ENCODE measurements at regions not wholly inside any gene's neighbourhood (a gene's known extent, or its start where the extent isn't known, plus 50 kb on each side); places are given as distances from the start of the nearest gene placed in this dataset.
"Not testable (repeated sequence)": the region's sequence is repeated elsewhere in the genome, so short reads cannot be mapped to it uniquely, and the experiment has no call there.

DNA sequence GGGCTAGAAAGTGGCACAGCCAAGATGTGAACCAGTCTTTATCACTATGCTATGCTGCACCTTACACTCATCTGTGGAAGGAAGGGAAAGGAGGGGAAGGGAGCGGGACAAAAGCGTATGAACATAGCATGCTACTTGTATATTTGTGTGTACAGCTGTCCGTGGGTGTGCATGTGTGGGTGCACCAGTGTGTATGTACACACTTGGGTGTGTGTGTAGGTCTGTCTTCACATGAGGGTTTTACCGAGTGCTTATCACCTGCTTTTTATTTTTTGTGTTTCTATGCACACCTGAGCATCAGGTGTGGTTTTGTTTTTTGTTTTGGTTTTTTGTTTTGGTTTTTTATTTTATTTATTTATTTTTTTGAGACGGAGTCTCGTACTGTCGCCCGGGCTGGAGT, 255.7 kb downstream of the RRAGC start:
- no peak overlapping the region for H3K9ac ChIP-seq (ENCODE audit: low read depth, low read length)
- no peaks in the 10 kb centered on the region for H3K4me1 ChIP-seq (ENCODE audit: control insufficient read depth, insufficient read depth, low read length)
- H3K27me3 ChIP-seq (ENCODE audit: control insufficient read depth, insufficient read depth, low read length): no peaks in the 10 kb centered on the region
- H3K4me2 ChIP-seq (ENCODE audit: low read length): no peak overlapping the region
- no peaks in the 10 kb centered on the region for H3K9me3 ChIP-seq (replicated peaks; ENCODE audit: low read length)
- H3K36me3 ChIP-seq (ENCODE audit: insufficient read depth, low read length): no peaks in the 10 kb centered on the region
- no peak overlapping the region for H3K4me3 ChIP-seq (ENCODE audit: low read length)

DNA sequence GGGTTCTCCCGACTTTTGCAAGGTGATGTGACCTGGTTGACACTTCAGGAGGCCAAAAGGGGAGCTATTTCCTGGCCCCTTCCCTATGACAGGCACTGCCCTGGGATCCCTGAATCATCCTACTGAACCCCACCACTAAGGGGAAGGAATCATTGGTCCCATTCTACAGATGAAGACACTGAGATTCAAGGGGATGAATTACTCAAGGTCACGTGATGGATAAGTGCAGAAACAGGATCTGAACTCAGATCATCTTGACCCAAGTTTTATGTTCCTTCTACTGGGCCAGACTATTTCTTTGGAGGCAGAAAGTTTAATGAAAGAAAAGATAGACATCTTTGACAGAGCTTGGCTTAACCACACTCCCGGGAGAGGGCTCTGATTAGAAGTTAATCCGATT, 258.7 kb downstream of the RRAGC start:
- no peaks in the 10 kb centered on the region for H3K27me3 ChIP-seq (ENCODE audit: control insufficient read depth, insufficient read depth, low read length)
- H3K4me1 ChIP-seq (ENCODE audit: control insufficient read depth, insufficient read depth, low read length): no peaks in the 10 kb centered on the region
- no peak overlapping the region for H3K9ac ChIP-seq (ENCODE audit: low read depth, low read length)

DNA sequence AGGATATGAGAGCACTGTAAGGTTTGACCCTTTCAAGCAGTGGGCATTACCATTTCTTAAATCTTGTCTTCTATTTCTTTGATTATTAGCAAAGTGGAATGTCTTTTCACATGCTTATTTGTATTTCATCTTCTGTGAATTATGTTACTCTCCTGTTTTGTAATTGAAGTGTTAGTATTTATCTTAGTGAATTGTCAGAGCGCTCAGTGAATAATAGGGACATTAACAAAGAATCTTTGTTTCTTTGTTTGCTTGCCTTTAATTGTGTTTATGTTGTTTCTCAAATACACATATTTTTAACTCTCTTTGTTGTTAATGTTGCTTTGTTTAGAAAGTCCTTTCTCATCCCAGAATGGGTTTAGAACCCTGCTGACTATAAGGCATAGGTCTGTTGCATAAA, 259.3 kb downstream of the RRAGC start:
- no peaks in the 10 kb centered on the region for H3K4me1 ChIP-seq (ENCODE audit: control insufficient read depth, insufficient read depth, low read length)
- H3K36me3 ChIP-seq (ENCODE audit: insufficient read depth, low read length): no peaks in the 10 kb centered on the region
- no peaks in the 10 kb centered on the region for H3K9me3 ChIP-seq (replicated peaks; ENCODE audit: low read length)
- no peaks in the 10 kb centered on the region for H3K27me3 ChIP-seq (ENCODE audit: control insufficient read depth, insufficient read depth, low read length)
- no peak overlapping the region for H3K4me3 ChIP-seq (ENCODE audit: low read length)
- H3K9ac ChIP-seq (ENCODE audit: low read depth, low read length): no peak overlapping the region
- no peak overlapping the region for H3K4me2 ChIP-seq (ENCODE audit: low read length)

More for the DNA sequence above, 258.7 kb downstream of the RRAGC start:
- Histone ChIP-seq H3K36me3 (ENCODE audit: insufficient read depth, low read length) (no peaks in the 10 kb centered on the region), H3K4me2 (ENCODE audit: low read length) (no peak overlapping the region), H3K4me3 (ENCODE audit: low read length) (no peak overlapping the region), H3K9me3 (replicated peaks; ENCODE audit: low read length) (no peaks in the 10 kb centered on the region)

DNA sequence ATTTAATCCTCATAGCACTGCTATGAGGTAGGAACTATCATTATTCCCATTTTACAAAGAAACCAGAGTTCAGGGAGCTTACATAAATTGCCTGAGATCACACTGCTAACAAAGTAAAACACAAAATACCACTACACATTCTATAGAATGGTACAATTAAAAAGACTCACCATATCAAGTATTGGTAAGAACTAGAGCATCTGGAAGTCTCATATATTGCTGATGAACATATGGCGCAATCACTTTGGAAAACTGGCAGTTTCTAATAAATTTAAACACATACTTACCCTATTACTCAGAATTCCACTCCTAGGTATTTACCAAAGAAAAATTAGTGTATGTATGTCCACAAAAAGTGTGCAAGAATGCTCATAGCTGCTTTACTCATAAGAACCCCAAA, 261.5 kb downstream of the RRAGC start:
- no peaks in the 10 kb centered on the region for H3K27me3 ChIP-seq (ENCODE audit: control insufficient read depth, insufficient read depth, low read length)
- H3K36me3 ChIP-seq (ENCODE audit: insufficient read depth, low read length): no peaks in the 10 kb centered on the region
- H3K4me1 ChIP-seq (ENCODE audit: control insufficient read depth, insufficient read depth, low read length): no peaks in the 10 kb centered on the region
- H3K9ac ChIP-seq (ENCODE audit: low read depth, low read length): no peak overlapping the region
- no peak overlapping the region for H3K4me3 ChIP-seq (ENCODE audit: low read length)
- H3K9me3 ChIP-seq (replicated peaks; ENCODE audit: low read length): no peaks in the 10 kb centered on the region
- no peak overlapping the region for H3K4me2 ChIP-seq (ENCODE audit: low read length)

DNA sequence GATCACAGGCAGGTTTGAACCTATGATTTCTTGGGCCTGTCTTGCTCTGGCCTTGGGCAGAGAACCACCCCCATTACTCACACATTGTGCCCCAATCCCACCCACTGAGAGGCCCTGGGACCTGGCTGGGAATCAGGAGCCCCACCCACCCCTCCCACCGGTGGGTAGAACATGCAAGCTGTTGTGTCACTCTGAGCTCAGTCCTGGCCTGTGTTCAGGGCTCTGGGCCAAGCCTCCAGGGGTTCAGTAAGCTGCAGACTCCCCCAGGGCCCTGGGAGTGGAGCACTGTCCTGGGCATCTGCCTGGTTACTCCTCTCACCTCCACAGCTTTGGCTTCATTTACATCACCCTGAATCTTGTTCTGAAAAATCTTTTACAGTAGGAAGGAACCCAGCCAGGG, 270.5 kb downstream of the RRAGC start:
- no peaks in the 10 kb centered on the region for H3K36me3 ChIP-seq (ENCODE audit: insufficient read depth, low read length)

DNA sequence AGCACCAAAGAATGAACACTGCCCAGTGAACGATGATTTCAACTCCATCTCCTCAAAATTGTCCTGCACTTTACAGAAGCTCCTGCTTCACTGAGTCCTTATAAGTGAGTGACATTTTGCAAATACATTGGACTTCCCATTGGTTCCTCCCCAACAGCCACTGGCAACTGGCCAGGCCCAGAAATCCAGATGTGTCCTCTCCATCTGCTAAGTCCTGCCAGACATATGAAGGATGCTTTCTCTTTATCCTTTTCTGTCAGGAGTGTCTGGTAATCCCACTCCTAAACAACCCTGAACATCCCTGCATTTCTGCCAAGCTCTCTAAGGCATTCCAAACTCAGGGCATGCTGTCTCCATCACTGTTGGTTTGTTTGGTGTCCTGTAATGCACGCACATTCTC, 271.8 kb downstream of the RRAGC start:
- H3K27me3 ChIP-seq (ENCODE audit: control insufficient read depth, insufficient read depth, low read length): peaks cover 3% of the 10 kb centered on the region
- H3K4me2 ChIP-seq (ENCODE audit: low read length): no peak overlapping the region
- H3K36me3 ChIP-seq (ENCODE audit: insufficient read depth, low read length): no peaks in the 10 kb centered on the region
- no peak overlapping the region for H3K9ac ChIP-seq (ENCODE audit: low read depth, low read length)
- H3K9me3 ChIP-seq (replicated peaks; ENCODE audit: low read length): no peaks in the 10 kb centered on the region
- H3K4me3 ChIP-seq (ENCODE audit: low read length): no peak overlapping the region
- no peaks in the 10 kb centered on the region for H3K4me1 ChIP-seq (ENCODE audit: control insufficient read depth, insufficient read depth, low read length)

More for the DNA sequence above, 270.5 kb downstream of the RRAGC start:
- Histone ChIP-seq H3K9ac (ENCODE audit: low read depth, low read length) (no peak overlapping the region), H3K4me1 (ENCODE audit: control insufficient read depth, insufficient read depth, low read length) (no peaks in the 10 kb centered on the region), H3K4me2 (ENCODE audit: low read length) (no peak overlapping the region), H3K27me3 (ENCODE audit: control insufficient read depth, insufficient read depth, low read length) (peaks cover 3% of the 10 kb centered on the region), H3K4me3 (ENCODE audit: low read length) (no peak overlapping the region), H3K9me3 (replicated peaks; ENCODE audit: low read length) (no peaks in the 10 kb centered on the region)

DNA sequence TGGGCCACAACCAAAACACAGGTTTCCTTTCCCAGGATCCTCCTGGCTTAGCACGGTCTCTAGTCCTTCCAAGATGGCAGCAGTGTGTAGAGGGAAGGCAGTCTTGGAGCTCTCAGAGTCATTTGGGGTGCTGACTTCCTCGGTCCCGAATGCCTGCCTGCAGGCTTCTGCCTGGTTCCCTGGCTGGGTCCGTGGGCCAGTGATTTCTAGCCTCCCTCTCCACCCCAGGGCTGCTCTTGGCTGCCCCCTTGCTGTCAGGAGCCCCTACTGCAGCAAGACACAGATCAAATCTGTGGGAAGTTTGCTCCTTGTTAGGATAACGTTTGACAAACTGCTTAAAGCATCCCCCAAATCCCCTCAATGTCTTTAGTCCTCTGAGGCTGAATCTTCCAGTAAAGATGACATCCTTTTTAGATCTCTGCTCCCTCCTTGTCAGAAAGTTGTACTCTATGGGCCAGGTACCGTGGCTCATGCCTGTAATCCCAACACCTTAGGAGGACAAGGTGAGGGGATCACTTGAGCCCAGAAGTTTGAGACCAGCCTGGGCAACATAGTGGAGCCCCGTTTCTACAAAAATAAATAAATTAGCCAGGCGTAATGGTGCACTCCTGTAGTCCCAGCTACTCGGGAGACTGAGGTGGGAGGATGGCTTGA, 272.5 kb downstream of the RRAGC start:
- Histone ChIP-seq H3K4me2 (ENCODE audit: low read length) (no peak overlapping the region), H3K4me1 (ENCODE audit: control insufficient read depth, insufficient read depth, low read length) (no peaks in the 10 kb centered on the region), H3K4me3 (ENCODE audit: low read length) (no peak overlapping the region), H3K27me3 (ENCODE audit: control insufficient read depth, insufficient read depth, low read length) (peaks cover 3% of the 10 kb centered on the region), H3K9ac (ENCODE audit: low read depth, low read length) (no peak overlapping the region), H3K36me3 (ENCODE audit: insufficient read depth, low read length) (no peaks in the 10 kb centered on the region), H3K9me3 (replicated peaks; ENCODE audit: low read length) (no peaks in the 10 kb centered on the region)

DNA sequence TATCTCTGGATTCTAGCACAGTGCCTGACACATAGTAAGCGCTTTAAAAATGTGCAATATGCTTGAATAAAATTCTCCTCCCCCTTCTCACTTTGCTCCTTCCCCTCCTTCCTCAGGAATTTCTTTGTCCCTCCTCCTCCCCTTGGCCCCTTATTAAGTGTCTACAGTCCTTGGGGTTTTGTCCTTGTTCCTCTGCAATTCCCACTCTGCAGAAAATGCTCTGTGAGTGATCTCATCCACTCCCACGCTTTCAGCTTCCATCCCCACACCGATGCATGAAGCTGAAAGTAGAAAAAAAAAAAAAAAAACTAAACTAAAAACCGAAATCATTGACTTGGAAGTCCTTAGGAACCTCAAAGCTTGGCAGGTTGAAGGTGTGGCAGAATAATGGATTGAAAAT, 273.6 kb downstream of the RRAGC start:
- Histone ChIP-seq H3K36me3 (ENCODE audit: insufficient read depth, low read length) (no peaks in the 10 kb centered on the region), H3K27me3 (ENCODE audit: control insufficient read depth, insufficient read depth, low read length) (peaks cover 3% of the 10 kb centered on the region), H3K4me2 (ENCODE audit: low read length) (no peak overlapping the region), H3K4me3 (ENCODE audit: low read length) (no peak overlapping the region), H3K4me1 (ENCODE audit: control insufficient read depth, insufficient read depth, low read length) (no peaks in the 10 kb centered on the region), H3K9me3 (replicated peaks; ENCODE audit: low read length) (no peaks in the 10 kb centered on the region), H3K9ac (ENCODE audit: low read depth, low read length) (no peak overlapping the region)

DNA sequence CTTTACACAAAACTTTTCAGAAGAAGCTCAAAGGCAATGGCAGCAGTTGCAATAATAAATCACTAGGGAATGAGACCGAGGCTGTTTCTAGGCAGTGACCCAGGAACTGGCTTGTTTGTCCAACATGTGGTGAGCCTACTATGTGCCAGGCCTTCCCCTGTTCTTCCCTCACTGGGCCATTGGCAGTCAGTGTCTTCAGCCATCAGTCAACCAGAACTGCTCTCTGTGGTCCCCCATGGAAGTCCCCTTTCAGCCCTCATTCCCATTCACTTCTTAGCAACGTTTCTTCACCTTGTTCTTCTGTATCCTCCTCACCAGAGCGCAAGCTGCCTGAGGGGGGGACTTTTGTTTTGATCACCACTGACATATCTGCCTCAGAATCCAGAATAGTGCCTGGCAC, 274.1 kb downstream of the RRAGC start:
- Histone ChIP-seq H3K36me3 (ENCODE audit: insufficient read depth, low read length) (no peaks in the 10 kb centered on the region), H3K4me1 (ENCODE audit: control insufficient read depth, insufficient read depth, low read length) (no peaks in the 10 kb centered on the region), H3K9ac (ENCODE audit: low read depth, low read length) (no peak overlapping the region), H3K9me3 (replicated peaks; ENCODE audit: low read length) (no peaks in the 10 kb centered on the region), H3K4me3 (ENCODE audit: low read length) (no peak overlapping the region), H3K27me3 (ENCODE audit: control insufficient read depth, insufficient read depth, low read length) (peaks cover 5% of the 10 kb centered on the region), H3K4me2 (ENCODE audit: low read length) (no peak overlapping the region)

DNA sequence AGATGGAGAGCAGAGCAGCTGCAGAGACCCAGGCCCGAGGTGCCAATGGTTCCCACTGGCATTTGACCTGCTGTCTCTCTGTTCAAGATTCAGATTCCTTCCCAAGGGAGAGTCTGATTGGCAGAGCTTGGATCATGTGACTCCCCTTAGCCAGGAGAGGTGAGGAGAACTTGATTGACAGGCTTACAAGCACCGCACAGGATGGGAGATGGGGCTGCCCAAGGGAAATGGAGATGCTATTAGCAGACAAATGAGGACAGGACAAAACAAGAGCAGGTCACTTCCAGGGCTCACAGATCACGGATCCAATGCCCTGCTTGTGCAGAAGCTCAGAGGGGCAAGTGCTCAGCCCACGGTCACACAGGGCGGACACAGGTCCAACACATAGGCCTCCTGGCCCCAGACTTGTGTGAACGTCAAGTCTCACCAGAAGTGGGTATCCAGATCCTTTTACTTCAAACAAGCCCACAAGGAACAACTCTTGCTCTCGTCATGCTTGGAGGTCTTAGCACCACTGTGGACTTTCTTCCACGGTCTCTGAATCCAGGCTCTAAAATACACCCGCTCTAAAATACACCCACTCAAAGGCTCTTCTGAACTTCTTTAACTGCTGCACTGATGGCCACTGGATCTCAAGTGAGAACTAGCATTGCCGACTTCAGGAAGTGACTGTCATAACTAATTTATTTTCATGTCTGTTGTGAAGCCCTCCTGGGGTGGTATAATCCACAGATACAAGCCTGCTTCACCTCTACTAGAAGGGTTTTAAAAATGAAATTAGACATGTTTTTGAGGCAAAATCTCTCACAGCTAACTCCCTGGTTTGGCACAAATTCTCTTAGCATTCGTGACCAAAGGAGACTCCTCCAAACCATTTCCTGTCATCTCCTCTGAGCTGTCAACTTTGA, 274.9 kb downstream of the RRAGC start:
- Histone ChIP-seq H3K4me1 (ENCODE audit: control insufficient read depth, insufficient read depth, low read length) (no peaks in the 10 kb centered on the region), H3K36me3 (ENCODE audit: insufficient read depth, low read length) (no peaks in the 10 kb centered on the region), H3K4me2 (ENCODE audit: low read length) (no peak overlapping the region), H3K4me3 (ENCODE audit: low read length) (no peak overlapping the region), H3K27me3 (ENCODE audit: control insufficient read depth, insufficient read depth, low read length) (peaks cover 12% of the 10 kb centered on the region), H3K9me3 (replicated peaks; ENCODE audit: low read length) (no peaks in the 10 kb centered on the region), H3K9ac (ENCODE audit: low read depth, low read length) (no peak overlapping the region)

DNA sequence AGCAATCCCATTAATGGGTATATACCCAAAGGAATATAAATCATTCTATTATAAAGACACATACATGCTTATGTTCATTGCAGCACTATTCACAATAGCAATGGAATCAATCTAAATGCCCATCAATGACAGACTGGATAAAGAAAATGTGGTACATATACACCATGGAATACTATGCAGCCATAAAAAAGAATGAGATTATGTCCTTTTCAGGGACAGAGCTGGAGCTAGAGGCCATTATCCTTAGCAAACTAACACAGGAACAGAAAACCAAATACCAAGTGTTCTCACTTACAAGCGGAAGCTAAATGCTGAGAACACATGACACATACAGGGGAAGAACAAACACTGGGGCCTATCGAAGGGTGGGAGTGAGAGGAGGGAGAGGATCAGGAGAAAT, 276.3 kb downstream of the RRAGC start:
- not testable (repeated sequence) for H3K4me3 ChIP-seq (ENCODE audit: low read length); H3K9me3 ChIP-seq (replicated peaks; ENCODE audit: low read length); H3K36me3 ChIP-seq (ENCODE audit: insufficient read depth, low read length); H3K4me2 ChIP-seq (ENCODE audit: low read length); H3K4me1 ChIP-seq (ENCODE audit: control insufficient read depth, insufficient read depth, low read length); H3K9ac ChIP-seq (ENCODE audit: low read depth, low read length)
- H3K27me3 ChIP-seq (ENCODE audit: control insufficient read depth, insufficient read depth, low read length): peaks cover 25% of the 10 kb centered on the region

DNA sequence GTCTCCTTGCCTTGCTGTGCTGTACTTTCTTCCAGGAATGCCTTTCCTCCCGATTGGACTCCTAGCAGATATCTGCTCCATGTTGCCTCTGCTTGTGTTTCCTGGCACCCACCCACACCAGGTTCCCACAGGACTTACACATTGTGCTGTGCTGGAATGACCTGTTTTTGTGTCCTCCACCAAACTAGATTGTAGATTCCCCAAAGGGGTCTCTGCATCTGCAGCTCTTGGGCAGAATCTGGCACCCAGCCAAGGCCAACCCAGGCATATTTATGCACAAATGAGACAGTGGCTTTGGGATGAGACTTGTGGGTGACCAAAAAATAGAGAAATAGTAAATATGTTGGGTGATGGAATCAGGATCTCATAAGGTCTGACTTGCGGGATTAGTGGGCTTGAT, 278.2 kb downstream of the RRAGC start:
- Histone ChIP-seq H3K4me1 (ENCODE audit: control insufficient read depth, insufficient read depth, low read length) (no peaks in the 10 kb centered on the region), H3K9me3 (replicated peaks; ENCODE audit: low read length) (no peaks in the 10 kb centered on the region), H3K27me3 (ENCODE audit: control insufficient read depth, insufficient read depth, low read length) (peaks cover 36% of the 10 kb centered on the region), H3K4me2 (ENCODE audit: low read length) (no peak overlapping the region), H3K4me3 (ENCODE audit: low read length) (no peak overlapping the region), H3K36me3 (ENCODE audit: insufficient read depth, low read length) (no peaks in the 10 kb centered on the region), H3K9ac (ENCODE audit: low read depth, low read length) (no peak overlapping the region)
